ENCODE measurements at regions not wholly inside any gene's neighbourhood (a gene's known extent, or its start where the extent isn't known, plus 50 kb on each side); places are given as distances from the start of the nearest gene placed in this dataset.

- TF ChIP-seq CTCF (IDR thresholded peaks at IDR 0.05) (no peak), MAX (CRISPR knock-in tag; IDR thresholded peaks at IDR 0.05) (no peak), JUN (CRISPR knock-in tag; IDR thresholded peaks at IDR 0.05) (no peak), ATF2 (CRISPR knock-in tag; IDR thresholded peaks at IDR 0.05; ENCODE audit: borderline replicate concordance, low read depth) (no peak), ETV6 (CRISPR knock-in tag; IDR thresholded peaks at IDR 0.05) (no peak), SP1 (CRISPR knock-in tag; conservative IDR thresholded peaks at IDR 0.05) (no peak), ZNF263 (CRISPR knock-in tag; IDR thresholded peaks at IDR 0.05; ENCODE audit: low read depth) (no peak), ZNF396 (CRISPR knock-in tag; IDR thresholded peaks at IDR 0.05; ENCODE audit: borderline replicate concordance) (no peak), SMAD3 (CRISPR knock-in tag; IDR thresholded peaks at IDR 0.05; ENCODE audit: borderline replicate concordance) (no peak), RORB (CRISPR knock-in tag; IDR thresholded peaks at IDR 0.05) (no peak), HMGXB4 (CRISPR knock-in tag; IDR thresholded peaks at IDR 0.05) (no peak), FOXK1 (CRISPR knock-in tag; IDR thresholded peaks at IDR 0.05) (no peak), ZNF512 (CRISPR knock-in tag; IDR thresholded peaks at IDR 0.05; ENCODE audit: borderline replicate concordance) (no peak)
These were observed 273.8 kb upstream of the RGMA start for GRCh38 chr15:93362821-93363220.
